Natural killer cell (primary cell): ENCODE measurements at regions not wholly inside any gene's neighbourhood (a gene's known extent, or its start where the extent isn't known, plus 50 kb on each side); places are given as distances from the start of the nearest gene placed in this dataset.

ENCODE experiments used
- ATAC-seq, 3 donors: fragments of 150-1000 bp in 2 of 3; fragments of 200-7000 bp in 1 of 3; cut with Tn5 transposase; 1 replicate in 1 of 3; 2 replicates in 2 of 3; pipeline ENCODE4 v1.10.0; 2021; ENCODE audit warnings: mild to moderate bottlenecking in 2 of 3, moderate library complexity in 2 of 3
- DNase-seq, 2 donors: peaks; one replicate each; pipeline versions ENCODE4 v3.0.0 to v3.0.0-alpha.2; 2013 to 2021; ENCODE audit warnings: mixed read lengths in 1 of 2
- H3K27ac ChIP-seq: one replicate; pipeline ENCODE4 v1.5.1; 2013; ENCODE audit warnings: mild to moderate bottlenecking, low read length
- H3K27me3 ChIP-seq: one replicate; pipeline ENCODE4 v1.6.1; 2013; ENCODE audit warnings: low read length; ENCODE audit not compliant: control insufficient read depth, insufficient read depth
- H3K36me3 ChIP-seq: one replicate; pipeline ENCODE4 v1.6.1; 2013; ENCODE audit warnings: low read length; ENCODE audit not compliant: control insufficient read depth, insufficient read depth
- H3K4me1 ChIP-seq: one replicate; pipeline ENCODE4 v1.6.1; 2013; ENCODE audit warnings: low read length; ENCODE audit not compliant: control insufficient read depth, insufficient read depth
- H3K4me3 ChIP-seq: one replicate; pipeline ENCODE4 v1.5.1; 2013; ENCODE audit warnings: low read length
- H3K9me3 ChIP-seq: one replicate; pipeline ENCODE4 v1.6.1; 2013; ENCODE audit warnings: low read length; ENCODE audit not compliant: control insufficient read depth, insufficient read depth
- H3K27ac Mint-ChIP-seq, 2 donors: one replicate each; pipeline ENCODE4 v1.8.0; 2022; ENCODE audit warnings: mild to moderate bottlenecking in 2 of 2, mixed read lengths in 2 of 2, moderate library complexity in 1 of 2
- H3K27me3 Mint-ChIP-seq, 2 donors: one replicate each; pipeline ENCODE4 v1.8.0; 2022; ENCODE audit warnings: low read depth in 2 of 2, mixed read lengths in 2 of 2
- H3K36me3 Mint-ChIP-seq: one replicate; pipeline ENCODE4 v1.8.0; 2022; ENCODE audit warnings: mixed read lengths
- H3K4me1 Mint-ChIP-seq, 2 donors: one replicate each; pipeline ENCODE4 v1.8.0; 2022; ENCODE audit warnings: mixed read lengths in 2 of 2
- H3K4me3 Mint-ChIP-seq: one replicate; pipeline ENCODE4 v1.8.0; 2022; ENCODE audit warnings: mild to moderate bottlenecking, moderate library complexity, mixed read lengths
- H3K9me3 Mint-ChIP-seq, 2 donors: one replicate each; pipeline ENCODE4 v1.8.0; 2022; ENCODE audit warnings: mixed read lengths in 2 of 2
- CTCF ChIP-seq: fragments of 200-600 bp; IDR thresholded peaks from one replicate; pipeline ENCODE4 v1.8.0; 2022; ENCODE audit warnings: antibody characterized with exemption
- WGBS: methylation state at CpG from one replicate; pipeline ENCODE4 v1.1.7; 2013; ENCODE audit warnings: missing lambda C conversion rate; ENCODE audit not compliant: insufficient coverage; 5-methylcytosine and 5-hydroxymethylcytosine counted together
- intact Hi-C: fragments of 100-400 bp; cut with micrococcal nuclease; formaldehyde crosslinking; loops from one replicate; pipeline ENCODE4 v1.14.2; 2022

GRCh38 chr3:61454006-61454585, 107.3 kb upstream of the PTPRG start:
- no peak overlapping the region for H3K4me3 ChIP-seq
- Mint-ChIP-seq H3K4me3 (no peak overlapping the region), H3K9me3 (peaks cover 0 to 2% of the 10 kb centered on the region in 2 donors), H3K36me3 (no peaks in the 10 kb centered on the region), H3K27me3 (no peaks in the 10 kb centered on the region), H3K27ac (no peak overlapping the region), H3K4me1 (no peaks in the 10 kb centered on the region)
- H3K36me3 ChIP-seq, result no peaks in the 10 kb centered on the region
- no peaks in the 10 kb centered on the region for H3K9me3 ChIP-seq
- H3K27ac ChIP-seq, result no peak overlapping the region
- TF ChIP-seq CTCF, result no peak
- 70% methylated on average over 3 of the region's 6 CpGs for WGBS
- no peak for ATAC-seq
- H3K4me1 ChIP-seq, result no peaks in the 10 kb centered on the region
- intact Hi-C loops, result no loop called here
- DNase-seq, result no peak
- no peaks in the 10 kb centered on the region for H3K27me3 ChIP-seq

DNA sequence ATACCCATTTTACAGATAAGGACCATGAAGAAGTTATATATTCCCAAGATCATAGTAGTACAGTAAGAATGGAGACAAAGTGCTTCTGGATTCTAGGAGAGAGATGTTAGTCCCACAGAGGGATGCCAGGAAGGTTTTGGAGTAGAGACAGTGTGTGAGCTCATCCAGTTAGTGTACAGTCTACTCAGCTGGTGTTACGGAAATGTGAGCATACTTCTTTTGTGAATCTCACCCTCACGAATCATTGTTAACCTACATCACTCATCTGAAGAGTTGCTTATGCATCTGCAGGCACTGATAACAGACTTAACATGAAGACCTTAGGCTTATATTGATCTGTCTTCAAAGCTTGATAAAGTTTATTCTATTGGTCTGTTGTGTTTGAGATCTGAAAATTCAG, 106.6 kb upstream of the PTPRG start:
- Histone ChIP-seq H3K9me3 (no peaks in the 10 kb centered on the region), H3K27me3 (no peaks in the 10 kb centered on the region), H3K4me3 (no peak overlapping the region), H3K36me3 (no peaks in the 10 kb centered on the region), H3K4me1 (no peaks in the 10 kb centered on the region), H3K27ac (no peak overlapping the region)
- H3K4me1 Mint-ChIP-seq, result no peaks in the 10 kb centered on the region
- ATAC-seq, result no peak
- no peak overlapping the region for H3K4me3 Mint-ChIP-seq
- DNase-seq, result no peak
- TF ChIP-seq CTCF, result no peak
- no peaks in the 10 kb centered on the region for H3K27me3 Mint-ChIP-seq
- intact Hi-C loops, result no loop called here
- H3K9me3 Mint-ChIP-seq, result peaks cover 0 to 2% of the 10 kb centered on the region in 2 donors
- WGBS, result 95% methylated on average over 2 of the region's 2 CpGs
- no peaks in the 10 kb centered on the region for H3K36me3 Mint-ChIP-seq
- H3K27ac Mint-ChIP-seq, result no peak overlapping the region

GRCh38 chr3:61460636-61461035, 100.7 kb upstream of the PTPRG start:
- Histone ChIP-seq H3K27me3 (no peaks in the 10 kb centered on the region), H3K4me1 (no peaks in the 10 kb centered on the region), H3K36me3 (no peaks in the 10 kb centered on the region), H3K27ac (no peak overlapping the region), H3K9me3 (peaks cover 3% of the 10 kb centered on the region), H3K4me3 (no peak overlapping the region)
- WGBS, result 88% methylated on average over 2 of the region's 2 CpGs
- DNase-seq (no peak), ATAC-seq (no peak)
- Mint-ChIP-seq H3K27ac (no peak overlapping the region), H3K36me3 (no peaks in the 10 kb centered on the region), H3K27me3 (no peaks in the 10 kb centered on the region), H3K4me1 (no peaks in the 10 kb centered on the region), H3K4me3 (no peak overlapping the region), H3K9me3 (peaks cover 4 to 5% of the 10 kb centered on the region in 2 donors)
- intact Hi-C loops, result no loop called here
- TF ChIP-seq CTCF, result no peak

DNA sequence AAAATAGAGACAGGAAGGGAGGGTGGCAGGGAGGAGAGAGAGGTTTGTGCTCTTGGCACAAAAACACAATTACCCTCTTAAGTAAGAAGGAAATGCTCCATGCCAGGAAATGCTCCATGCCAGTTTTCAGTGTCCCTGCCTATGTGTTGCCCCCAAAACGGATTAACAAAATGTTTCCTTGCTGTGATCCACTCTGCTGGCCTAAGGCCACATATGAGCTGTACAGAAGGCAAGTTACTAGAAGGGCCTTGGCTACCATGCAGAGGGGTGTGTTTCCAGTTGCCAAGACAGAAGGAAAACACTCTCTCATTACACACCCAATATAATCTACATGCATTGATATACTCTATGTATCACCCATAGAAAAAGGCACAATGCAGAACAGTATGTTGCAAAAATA, 98.2 kb upstream of the PTPRG start:
- intact Hi-C loops, result no loop called here
- WGBS, result 33% methylated on average over 1 of the region's 1 CpG
- peaks cover 4 to 8% of the 10 kb centered on the region in 2 donors for H3K9me3 Mint-ChIP-seq
- no peak overlapping the region for H3K27ac Mint-ChIP-seq
- no peak overlapping the region for H3K27ac ChIP-seq
- peaks cover 3% of the 10 kb centered on the region for H3K9me3 ChIP-seq
- H3K27me3 ChIP-seq, result no peaks in the 10 kb centered on the region
- no peaks in the 10 kb centered on the region for H3K36me3 Mint-ChIP-seq
- H3K27me3 Mint-ChIP-seq, result no peaks in the 10 kb centered on the region
- ATAC-seq (no peak), DNase-seq (no peak)
- H3K4me1 Mint-ChIP-seq, result no peaks in the 10 kb centered on the region
- no peaks in the 10 kb centered on the region for H3K4me1 ChIP-seq
- H3K36me3 ChIP-seq, result no peaks in the 10 kb centered on the region
- H3K4me3 Mint-ChIP-seq, result no peak overlapping the region
- TF ChIP-seq CTCF, result no peak
- H3K4me3 ChIP-seq, result no peak overlapping the region
